ENCODE measurements at regions not wholly inside any gene's neighbourhood (a gene's known extent, or its start where the extent isn't known, plus 50 kb on each side); places are given as distances from the start of the nearest gene placed in this dataset.

DNA sequence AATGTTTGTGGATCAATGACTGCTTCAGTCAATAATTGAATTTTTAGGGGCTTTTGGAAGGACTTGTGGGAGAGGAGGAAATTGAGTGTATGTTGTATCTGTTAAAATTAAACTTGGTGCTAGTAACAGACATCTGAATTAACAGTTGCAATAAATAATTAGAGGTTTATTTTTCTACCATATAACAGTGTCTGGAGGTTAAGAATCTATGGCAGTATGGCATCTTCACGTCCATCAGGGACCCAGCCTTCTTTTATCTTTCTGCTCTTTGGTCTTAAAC, 72.8 kb upstream of the HABP2 start:
- TF ChIP-seq, protein P1, sequence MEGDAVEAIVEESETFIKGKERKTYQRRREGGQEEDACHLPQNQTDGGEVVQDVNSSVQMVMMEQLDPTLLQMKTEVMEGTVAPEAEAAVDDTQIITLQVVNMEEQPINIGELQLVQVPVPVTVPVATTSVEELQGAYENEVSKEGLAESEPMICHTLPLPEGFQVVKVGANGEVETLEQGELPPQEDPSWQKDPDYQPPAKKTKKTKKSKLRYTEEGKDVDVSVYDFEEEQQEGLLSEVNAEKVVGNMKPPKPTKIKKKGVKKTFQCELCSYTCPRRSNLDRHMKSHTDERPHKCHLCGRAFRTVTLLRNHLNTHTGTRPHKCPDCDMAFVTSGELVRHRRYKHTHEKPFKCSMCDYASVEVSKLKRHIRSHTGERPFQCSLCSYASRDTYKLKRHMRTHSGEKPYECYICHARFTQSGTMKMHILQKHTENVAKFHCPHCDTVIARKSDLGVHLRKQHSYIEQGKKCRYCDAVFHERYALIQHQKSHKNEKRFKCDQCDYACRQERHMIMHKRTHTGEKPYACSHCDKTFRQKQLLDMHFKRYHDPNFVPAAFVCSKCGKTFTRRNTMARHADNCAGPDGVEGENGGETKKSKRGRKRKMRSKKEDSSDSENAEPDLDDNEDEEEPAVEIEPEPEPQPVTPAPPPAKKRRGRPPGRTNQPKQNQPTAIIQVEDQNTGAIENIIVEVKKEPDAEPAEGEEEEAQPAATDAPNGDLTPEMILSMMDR (IDR thresholded peaks at IDR 0.05; ENCODE audit: poor library complexity, severe bottlenecking), result no peak
- TF ChIP-seq, protein P2, sequence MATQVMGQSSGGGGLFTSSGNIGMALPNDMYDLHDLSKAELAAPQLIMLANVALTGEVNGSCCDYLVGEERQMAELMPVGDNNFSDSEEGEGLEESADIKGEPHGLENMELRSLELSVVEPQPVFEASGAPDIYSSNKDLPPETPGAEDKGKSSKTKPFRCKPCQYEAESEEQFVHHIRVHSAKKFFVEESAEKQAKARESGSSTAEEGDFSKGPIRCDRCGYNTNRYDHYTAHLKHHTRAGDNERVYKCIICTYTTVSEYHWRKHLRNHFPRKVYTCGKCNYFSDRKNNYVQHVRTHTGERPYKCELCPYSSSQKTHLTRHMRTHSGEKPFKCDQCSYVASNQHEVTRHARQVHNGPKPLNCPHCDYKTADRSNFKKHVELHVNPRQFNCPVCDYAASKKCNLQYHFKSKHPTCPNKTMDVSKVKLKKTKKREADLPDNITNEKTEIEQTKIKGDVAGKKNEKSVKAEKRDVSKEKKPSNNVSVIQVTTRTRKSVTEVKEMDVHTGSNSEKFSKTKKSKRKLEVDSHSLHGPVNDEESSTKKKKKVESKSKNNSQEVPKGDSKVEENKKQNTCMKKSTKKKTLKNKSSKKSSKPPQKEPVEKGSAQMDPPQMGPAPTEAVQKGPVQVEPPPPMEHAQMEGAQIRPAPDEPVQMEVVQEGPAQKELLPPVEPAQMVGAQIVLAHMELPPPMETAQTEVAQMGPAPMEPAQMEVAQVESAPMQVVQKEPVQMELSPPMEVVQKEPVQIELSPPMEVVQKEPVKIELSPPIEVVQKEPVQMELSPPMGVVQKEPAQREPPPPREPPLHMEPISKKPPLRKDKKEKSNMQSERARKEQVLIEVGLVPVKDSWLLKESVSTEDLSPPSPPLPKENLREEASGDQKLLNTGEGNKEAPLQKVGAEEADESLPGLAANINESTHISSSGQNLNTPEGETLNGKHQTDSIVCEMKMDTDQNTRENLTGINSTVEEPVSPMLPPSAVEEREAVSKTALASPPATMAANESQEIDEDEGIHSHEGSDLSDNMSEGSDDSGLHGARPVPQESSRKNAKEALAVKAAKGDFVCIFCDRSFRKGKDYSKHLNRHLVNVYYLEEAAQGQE (IDR thresholded peaks at IDR 0.05; ENCODE audit: borderline replicate concordance), result no peak
- TF ChIP-seq SMC3 (conservative IDR thresholded peaks at IDR 0.05; ENCODE audit: poor library complexity), result no peak
- no peak for TF ChIP-seq POLR2AphosphoS5 (IDR thresholded peaks at IDR 0.05)
